BJ (cell line): ENCODE measurements at regions not wholly inside any gene's neighbourhood (a gene's known extent, or its start where the extent isn't known, plus 50 kb on each side); places are given as distances from the start of the nearest gene placed in this dataset.

ENCODE experiments used
- CTCF ChIA-PET: fragments of 350-600 bp; formaldehyde crosslinking; extraction: SDS; loops from one replicate; lab custom pipeline; 2021; ENCODE audit warnings: antibody characterized with exemption, inconsistent platforms; lab: Yijun Ruan, JAX
- POLR2A ChIA-PET: fragments of 300-600 bp; sonication (Branson Sonifier 250); formaldehyde crosslinking; extraction: SDS; loops from one replicate; lab custom pipeline; 2021; ENCODE audit warnings: antibody characterized with exemption; lab: Charles Lee
- DNase-seq: peaks from one replicate; pipeline ENCODE4 v3.0.0-alpha.2; 2011; ENCODE audit warnings: low read depth
- H3K27me3 ChIP-seq: 2 replicates; pipeline ENCODE4 v1.6.0; 2011; ENCODE audit warnings: low read length; ENCODE audit not compliant: control insufficient read depth, insufficient read depth
- H3K36me3 ChIP-seq: 2 replicates; pipeline ENCODE4 v1.5.1; 2011; ENCODE audit warnings: low read length; ENCODE audit not compliant: control insufficient read depth, insufficient read depth
- H3K4me3 ChIP-seq: 2 replicates; pipeline ENCODE4 v1.5.1; 2011; ENCODE audit warnings: low read depth, mild to moderate bottlenecking, control low read depth, low read length
- CTCF ChIP-seq: IDR thresholded peaks from 2 replicates; pipeline ENCODE4 v1.5.1; 2011; ENCODE audit warnings: low read depth, mild to moderate bottlenecking, control low read depth, inconsistent platforms, low read length, moderate library complexity; ENCODE audit not compliant: insufficient read depth

- H3K4me3 ChIP-seq, result no peak overlapping the region
- no peak for TF ChIP-seq CTCF
Observed at GRCh38 chr1:157442065-157442464, 110.2 kb downstream of the FCRL5 start.

GRCh38 chr1:157439302-157439954 lies 112.9 kb downstream of the FCRL5 start:
- H3K4me3 ChIP-seq, result no peak overlapping the region
- POLR2A ChIA-PET, result no interaction called here
- H3K27me3 ChIP-seq, result no peaks in the 10 kb centered on the region
- TF ChIP-seq CTCF, result no peak
- CTCF ChIA-PET, result interaction anchor here (1.0 to 1.9 kb wide), 2 partner anchors 9 to 21 kb away, joined by 3 to 6 read pairs; no protein-coding TSS in a partner anchor
- DNase-seq, result no peak
- H3K36me3 ChIP-seq, result no peaks in the 10 kb centered on the region

More at GRCh38 chr1:157442065-157442464, 110.2 kb downstream of the FCRL5 start:
- no peak for DNase-seq
- Histone ChIP-seq H3K27me3 (no peaks in the 10 kb centered on the region), H3K36me3 (no peaks in the 10 kb centered on the region)
- ChIA-PET CTCF (no interaction called here), POLR2A (no interaction called here)

GRCh38 chr1:157438613-157439012 lies 113.7 kb downstream of the FCRL5 start:
- H3K27me3 ChIP-seq, result no peaks in the 10 kb centered on the region
- no peak for DNase-seq
- H3K4me3 ChIP-seq, result no peak overlapping the region
- CTCF ChIA-PET, result interaction anchor here (1.0 to 1.9 kb wide), 2 partner anchors 8 to 22 kb away, joined by 3 to 6 read pairs; no protein-coding TSS in a partner anchor
- TF ChIP-seq CTCF, result no peak
- H3K36me3 ChIP-seq, result no peaks in the 10 kb centered on the region
- POLR2A ChIA-PET, result no interaction called here

GRCh38 chr1:157438146-157438545 lies 114.2 kb downstream of the FCRL5 start:
- TF ChIP-seq CTCF, result no peak
- no peaks in the 10 kb centered on the region for H3K36me3 ChIP-seq
- no peak overlapping the region for H3K4me3 ChIP-seq
- POLR2A ChIA-PET, result no interaction called here
- H3K27me3 ChIP-seq, result no peaks in the 10 kb centered on the region
- CTCF ChIA-PET, result interaction anchor here (1.9 kb wide), 1 partner anchor 8 kb away, joined by 6 read pairs; no protein-coding TSS in a partner anchor
- no peak for DNase-seq

GRCh38 chr1:157437296-157437695 lies 115.0 kb downstream of the FCRL5 start:
- ChIA-PET POLR2A (no interaction called here), CTCF (no interaction called here)
- Histone ChIP-seq H3K4me3 (no peak overlapping the region), H3K36me3 (no peaks in the 10 kb centered on the region), H3K27me3 (no peaks in the 10 kb centered on the region)
- no peak for TF ChIP-seq CTCF
- DNase-seq, result no peak
